Gastroesophageal sphincter (tissue), 3 donors: ENCODE measurements at regions not wholly inside any gene's neighbourhood (a gene's known extent, or its start where the extent isn't known, plus 50 kb on each side); places are given as distances from the start of the nearest gene placed in this dataset.

Experiments
- CTCF ChIP-seq, 4 experiments: fragments of 200-600 bp in 2 of 4; fragments of 450-650 bp in 2 of 4; sonication (generic) in 1 of 4; IDR thresholded peaks; one replicate each; pipeline ENCODE4 v1.5.1; 2017 to 2019; ENCODE audit warnings: antibody characterized with exemption in 4 of 4, mild to moderate bottlenecking in 2 of 4, moderate library complexity in 2 of 4
- POLR2AphosphoS5 ChIP-seq: sonication (generic); formaldehyde crosslinking; IDR thresholded peaks from one replicate; pipeline ENCODE4 v1.6.1; 2017; ENCODE audit warnings: antibody characterized with exemption

GRCh38 chr13:44796597-44797490, 192.4 kb downstream of the NUFIP1 start:
- TF ChIP-seq POLR2AphosphoS5 (no peak), CTCF (IDR thresholded peaks at IDR 0.05) (no peak)
